GM19455 (cell line): ENCODE measurements at regions not wholly inside any gene's neighbourhood (a gene's known extent, or its start where the extent isn't known, plus 50 kb on each side); places are given as distances from the start of the nearest gene placed in this dataset.

Experiments used
- ATAC-seq: cut with Tn5 transposase; IDR thresholded peaks from one replicate; pipeline ENCODE4 v1.9.1; 2021; ENCODE audit not compliant: unreplicated experiment

DNA sequence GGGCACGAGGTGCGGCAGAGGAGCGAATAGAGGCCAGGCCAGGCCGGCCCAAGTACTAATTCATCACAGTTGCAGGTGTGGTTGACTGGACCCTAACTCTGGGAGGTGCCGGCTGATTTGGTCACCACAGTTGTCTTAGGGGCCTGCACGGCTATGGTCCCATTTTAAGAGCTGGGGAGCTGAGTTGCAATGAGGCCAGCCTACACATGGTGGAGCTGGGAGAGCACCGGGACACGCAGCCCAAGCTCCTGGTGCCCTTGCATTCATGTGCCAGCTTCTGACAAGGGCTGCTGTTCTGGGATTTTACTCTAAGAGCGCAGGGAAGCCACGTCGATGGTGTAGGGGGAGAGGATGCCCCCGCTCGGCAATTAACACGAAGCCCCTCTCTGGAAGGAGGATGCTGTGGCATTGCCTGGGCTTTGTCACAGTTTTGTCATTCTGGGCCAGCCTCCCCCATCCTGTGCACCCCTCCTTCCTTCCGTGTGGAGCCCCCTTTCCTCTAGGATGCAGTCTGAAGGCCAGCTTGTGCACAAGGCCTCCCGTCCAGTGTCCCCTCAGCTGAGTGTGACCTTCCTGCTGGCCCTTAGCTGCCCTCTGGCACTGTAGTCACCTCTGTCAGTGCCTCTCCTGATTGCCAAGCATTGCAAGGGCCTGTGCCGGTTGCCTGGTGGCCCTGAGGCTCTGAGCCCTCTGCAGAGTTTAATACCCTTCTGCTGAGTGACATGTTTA is 109.4 kb upstream of the C1QTNF9B start:
- no peak for ATAC-seq

DNA sequence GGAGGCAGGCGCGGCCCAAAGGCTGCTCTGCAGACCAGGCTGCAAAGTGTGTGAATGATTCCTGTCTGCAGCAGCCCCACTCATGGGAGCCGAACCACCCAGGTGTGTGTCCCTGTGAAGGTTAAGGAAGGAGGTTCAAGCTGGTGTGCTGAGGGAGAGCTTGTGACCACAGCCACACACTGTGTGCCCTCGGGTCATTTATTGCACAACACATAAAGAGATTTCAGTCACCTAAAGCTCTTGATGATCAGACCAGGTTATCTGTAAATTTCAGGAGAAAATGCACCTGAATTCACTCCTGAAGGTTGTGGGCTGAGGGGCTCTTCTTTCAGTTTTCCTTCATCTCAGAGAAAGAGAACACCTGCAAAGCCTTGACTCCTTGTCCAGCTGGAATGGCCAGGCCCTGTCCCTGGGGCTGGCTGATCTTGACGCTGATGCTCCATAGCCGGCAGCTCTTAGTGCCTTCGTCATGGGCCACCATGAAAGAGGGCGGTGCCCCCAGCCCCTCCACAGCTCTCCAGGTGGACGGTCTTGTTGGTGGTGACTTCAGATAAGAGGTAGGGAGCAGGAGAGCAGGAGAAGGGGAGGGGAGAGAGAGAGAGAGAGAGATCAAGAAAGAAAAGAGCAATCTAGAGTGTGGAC is 110.8 kb upstream of the C1QTNF9B start:
- no peak for ATAC-seq

DNA sequence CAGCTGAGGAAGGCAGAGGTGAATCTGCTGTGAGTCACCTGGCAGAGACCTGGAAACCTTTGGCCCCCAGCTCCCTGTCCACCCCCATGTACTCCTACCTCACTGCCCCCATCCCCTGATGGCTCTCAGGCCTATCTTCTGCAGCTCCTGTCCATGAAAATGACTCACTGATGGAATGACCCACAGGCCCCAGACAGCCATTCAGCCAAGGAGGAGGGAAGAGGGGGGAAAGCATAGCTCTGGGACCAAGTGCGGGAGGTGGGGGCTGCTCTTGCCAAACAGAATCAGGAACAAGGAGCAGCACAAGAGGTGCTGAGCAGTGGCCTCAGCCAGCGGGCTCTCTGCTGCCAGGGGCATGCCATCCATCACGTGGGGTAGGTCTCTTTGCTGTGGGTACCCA is 111.4 kb upstream of the C1QTNF9B start:
- no peak for ATAC-seq

DNA sequence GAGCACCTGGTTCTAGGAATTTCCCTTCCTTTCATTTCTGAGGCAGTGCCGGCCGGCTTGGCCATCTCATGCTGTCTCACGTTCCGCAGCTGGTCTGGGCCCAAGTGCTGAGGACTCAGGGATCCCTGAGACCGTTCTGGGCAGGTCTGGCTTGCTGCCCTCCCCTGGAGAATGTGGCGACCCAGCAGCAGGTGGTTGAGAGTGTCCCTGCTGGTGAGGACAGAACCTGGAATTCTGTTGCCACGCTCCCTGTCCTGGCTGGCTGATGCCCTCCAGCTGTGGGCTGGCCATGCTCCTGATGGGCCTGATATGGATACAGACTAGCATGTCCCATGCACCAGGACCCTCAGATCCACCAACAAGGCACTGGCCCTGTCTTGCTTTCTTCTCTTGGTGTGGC is 114.0 kb upstream of the C1QTNF9B start:
- ATAC-seq, result no peak

DNA sequence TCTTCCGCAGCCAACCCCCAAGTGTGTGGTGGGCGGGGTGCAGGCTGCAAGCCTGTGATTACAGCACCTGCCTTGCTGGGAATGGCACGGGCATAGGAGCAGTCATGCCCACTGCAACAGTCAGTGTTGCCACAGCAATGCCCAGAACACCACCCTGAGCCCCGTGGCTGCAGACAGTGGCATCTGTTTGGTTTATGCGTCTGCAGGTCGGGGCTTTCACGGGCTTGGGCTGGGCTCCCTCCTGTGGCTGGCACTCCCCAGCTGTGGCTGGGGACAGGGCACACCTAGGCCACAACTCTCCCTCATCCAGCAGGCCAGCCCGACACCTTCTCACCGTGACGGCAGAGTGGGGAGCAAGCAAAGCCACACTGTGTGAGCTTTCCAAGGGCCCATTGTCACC is 115.3 kb upstream of the C1QTNF9B start:
- ATAC-seq, result no peak

DNA sequence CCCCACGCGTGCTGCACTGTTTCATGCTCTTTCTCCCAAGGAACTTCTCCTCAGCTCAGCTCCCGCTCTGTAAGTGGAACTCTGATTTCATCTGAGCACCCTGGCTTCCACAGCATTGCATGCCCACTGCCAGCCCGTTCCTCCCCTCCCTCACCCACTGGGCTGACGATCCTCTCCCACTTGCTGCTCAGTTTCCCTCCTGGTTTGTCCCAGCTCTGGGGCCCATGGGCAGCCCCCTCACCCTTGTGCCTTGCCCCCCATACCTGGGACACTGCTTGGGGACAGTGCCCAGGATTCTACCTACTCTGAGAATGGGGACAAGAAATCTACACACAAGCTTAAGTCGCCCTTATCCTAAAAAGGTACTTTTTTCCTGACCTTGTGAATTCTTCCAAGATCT is 115.9 kb upstream of the C1QTNF9B start:
- no peak for ATAC-seq

DNA sequence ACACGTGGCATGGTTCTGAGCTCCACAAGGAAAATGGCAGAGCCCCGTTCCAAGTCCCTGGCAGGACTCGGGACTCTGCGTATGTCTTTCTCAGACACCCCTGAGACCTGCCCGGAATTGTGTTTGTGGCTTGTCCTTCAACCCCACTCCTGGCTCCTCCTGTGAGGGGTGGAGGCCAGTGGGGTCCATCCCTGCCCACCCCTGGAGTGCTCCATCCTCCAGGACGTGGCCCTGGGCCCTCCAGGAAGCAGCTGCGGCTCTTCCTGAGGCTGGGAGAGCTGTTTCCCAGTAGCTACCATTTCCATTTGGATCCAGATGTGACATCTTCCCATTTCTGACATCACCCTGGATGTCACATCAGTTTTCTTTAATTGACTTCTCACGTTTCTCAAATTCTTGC is 118.7 kb upstream of the C1QTNF9B start:
- no peak for ATAC-seq

DNA sequence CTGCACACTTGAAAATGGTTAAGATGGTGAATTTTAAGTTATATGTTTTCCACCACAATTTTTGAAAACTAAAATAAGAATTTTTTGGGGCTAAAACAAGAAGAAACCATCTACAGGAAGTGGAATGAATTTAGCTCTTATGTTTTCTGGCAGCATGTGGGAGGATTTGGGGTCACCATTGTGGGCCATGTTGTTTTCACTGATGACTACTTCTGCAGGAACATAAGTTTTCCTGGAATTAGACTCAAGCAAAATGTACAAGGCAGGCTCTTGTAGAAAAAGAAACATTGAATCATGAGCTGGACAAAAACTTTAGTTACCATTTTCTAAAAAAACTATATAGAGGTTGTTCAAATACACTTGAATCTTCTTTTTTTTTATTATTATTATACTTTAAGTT is 125.3 kb upstream of the C1QTNF9B start:
- no peak for ATAC-seq

DNA sequence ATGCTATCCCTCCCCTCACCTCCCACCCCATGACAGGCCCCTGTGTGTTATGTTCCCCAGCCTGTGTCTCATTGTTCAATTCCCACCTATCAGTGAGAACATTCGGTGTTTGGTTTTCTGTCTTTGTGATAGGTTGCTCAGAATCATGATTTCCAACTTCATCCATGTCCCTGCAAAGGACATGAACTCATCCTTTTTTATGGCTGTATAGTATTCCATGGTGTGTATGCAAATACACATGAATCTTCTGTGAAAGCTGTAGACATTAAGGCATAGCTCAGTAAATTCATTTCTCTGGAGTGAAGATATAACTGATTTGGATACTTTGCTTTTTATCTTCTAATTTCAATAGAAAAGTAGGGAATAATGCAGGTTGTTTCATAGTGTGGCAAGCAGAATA is 125.8 kb upstream of the C1QTNF9B start:
- ATAC-seq, result no peak

DNA sequence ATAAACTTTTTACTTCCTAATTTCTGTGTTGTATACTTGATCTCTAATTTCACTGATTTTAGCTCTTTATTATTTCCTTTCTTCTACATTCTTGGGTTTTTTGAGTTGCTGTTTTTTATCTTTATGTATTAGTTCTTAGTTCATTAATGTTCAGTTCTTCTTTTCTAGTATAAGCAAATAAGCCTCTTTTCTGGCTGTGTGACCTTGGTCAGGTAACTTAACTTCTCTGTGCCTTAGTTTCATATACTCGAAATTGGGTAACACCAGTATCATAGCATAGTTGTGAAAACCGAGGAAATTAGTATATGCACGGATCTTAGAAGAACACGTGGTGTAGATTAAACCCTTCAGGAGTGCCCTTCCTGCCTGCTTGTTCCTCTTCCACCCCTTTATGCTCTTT is 130.2 kb upstream of the C1QTNF9B start:
- no peak for ATAC-seq

DNA sequence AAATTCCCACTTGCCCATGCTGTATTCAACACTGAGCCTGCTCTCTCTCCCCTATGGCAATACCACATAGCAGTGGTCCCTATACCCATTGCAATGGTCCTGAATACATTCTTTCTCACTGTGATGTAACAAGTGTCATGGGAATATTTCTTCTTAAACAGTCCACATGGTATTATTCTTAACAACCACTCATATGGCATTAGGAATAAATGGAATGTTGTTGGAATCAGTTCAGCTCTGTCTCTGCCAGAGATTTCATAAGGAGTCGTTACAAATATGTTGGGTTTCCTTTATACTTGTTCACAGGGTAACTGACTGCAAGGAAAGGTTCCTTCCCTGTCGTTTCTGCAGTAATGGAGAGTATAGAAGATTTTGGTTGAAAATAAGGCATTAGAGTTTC is 128.3 kb upstream of the SPATA13 start:
- no peak for ATAC-seq

DNA sequence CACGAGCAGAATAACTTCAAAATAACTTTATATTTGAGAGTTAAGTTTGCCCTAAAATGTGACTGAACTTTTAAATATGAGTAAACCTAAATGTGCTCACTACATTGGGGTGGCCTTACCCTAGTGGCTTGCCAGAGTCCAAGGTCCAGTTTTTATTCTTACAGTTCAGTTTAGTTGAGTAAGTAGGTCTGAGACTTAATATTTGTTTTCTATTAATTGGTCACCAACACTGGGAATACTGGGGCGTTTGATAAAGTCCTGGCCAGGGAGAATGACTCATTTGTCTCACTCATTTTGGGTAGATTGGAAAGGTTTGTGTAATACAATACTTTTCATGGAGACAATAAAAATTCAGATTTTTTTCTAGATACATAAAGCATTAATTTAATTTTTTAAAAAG is 127.8 kb upstream of the SPATA13 start:
- no peak for ATAC-seq

DNA sequence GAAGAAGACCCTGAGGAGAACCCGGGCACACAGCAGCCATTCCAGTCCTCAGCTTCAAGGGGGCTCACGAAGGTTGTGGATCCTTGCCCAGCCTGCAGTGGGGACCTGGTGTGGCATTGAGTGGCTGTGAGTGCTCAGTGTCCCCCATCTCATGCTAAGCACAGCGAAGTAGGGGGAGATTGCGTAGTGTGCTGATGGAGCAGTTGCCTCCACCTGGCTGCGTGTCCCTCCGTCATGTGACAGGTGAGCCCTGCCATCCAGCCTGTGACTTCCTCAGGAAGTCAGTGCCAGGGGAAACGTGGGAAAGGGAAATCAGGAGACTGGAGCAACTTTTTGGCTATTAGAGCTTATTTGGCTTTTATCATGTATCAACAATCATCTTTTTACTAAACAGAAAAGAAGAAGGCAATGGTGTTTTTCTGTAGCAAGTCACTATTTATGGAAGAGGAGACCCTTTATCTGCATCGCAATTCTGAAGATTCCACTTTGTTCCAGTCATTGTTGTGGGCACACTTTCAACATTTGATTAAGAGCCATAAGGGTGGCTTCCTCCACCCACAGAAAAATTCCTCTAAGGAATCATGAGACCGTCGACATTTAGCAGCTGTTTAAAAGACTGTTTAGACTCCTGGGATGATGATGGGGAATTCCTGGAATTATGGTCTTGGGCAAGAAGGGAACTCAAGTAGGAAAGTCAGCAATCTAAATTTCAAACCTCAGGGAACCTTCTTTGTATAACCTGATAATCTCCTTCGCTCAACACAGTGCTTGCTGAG is 126.8 kb upstream of the SPATA13 start:
- ATAC-seq, result no peak

DNA sequence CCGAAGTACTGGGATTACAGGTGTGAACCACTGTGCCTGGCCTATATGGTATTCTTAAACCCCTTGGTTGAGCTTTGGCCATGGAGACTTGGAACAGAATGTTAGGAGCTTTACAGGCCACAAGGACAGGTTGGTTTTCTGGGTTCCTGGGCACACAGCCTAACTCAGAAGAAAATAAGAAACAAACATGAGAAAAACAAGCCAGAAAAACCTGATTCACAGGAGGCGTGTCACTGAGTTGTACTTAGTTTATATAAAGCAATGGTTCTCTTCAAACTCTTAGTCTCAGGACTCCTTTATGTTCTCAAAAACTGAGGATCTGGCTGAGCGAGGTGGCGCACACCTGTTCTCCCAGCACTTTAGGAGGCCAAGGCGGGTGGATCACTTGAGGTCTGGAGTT is 125.1 kb upstream of the SPATA13 start:
- no peak for ATAC-seq

DNA sequence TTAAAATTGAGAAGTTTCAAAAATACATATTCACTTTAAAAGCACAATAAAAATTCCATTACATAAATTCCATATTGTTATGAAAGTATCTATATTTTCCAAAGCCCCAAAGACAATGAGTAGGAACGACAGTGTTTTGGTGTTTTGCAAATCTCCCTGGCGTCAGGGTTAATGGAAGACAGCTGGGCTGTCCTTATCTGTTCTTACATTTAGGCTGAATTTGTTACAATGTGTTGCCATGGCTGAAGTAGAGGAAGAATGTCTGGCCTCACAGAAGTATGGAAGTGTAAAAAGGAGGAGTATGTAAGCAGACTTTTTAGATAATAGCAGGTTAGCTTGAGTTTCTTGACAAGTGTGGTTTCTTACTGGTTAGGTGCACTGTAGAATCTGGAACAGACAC is 124.4 kb upstream of the SPATA13 start:
- no peak for ATAC-seq

DNA sequence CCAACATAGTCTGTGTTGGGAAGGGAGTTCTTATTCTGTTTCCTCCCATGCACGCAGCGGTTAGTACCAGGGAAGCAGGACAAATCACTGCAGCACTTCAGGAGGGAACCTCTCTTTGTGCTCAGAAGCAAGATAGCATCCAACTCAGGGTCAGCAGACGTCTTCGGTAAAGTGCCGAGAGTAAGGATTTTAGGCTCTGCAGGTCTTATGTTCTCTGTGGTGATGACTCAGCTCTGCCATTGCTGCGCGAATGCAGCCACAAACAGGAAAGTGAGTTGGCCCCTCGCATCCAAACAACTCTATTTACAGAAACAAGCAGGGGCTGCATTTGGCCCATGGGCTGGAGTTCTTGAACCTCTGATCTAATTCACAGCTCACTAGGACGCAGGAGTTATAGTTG is 122.1 kb upstream of the SPATA13 start:
- no peak for ATAC-seq

DNA sequence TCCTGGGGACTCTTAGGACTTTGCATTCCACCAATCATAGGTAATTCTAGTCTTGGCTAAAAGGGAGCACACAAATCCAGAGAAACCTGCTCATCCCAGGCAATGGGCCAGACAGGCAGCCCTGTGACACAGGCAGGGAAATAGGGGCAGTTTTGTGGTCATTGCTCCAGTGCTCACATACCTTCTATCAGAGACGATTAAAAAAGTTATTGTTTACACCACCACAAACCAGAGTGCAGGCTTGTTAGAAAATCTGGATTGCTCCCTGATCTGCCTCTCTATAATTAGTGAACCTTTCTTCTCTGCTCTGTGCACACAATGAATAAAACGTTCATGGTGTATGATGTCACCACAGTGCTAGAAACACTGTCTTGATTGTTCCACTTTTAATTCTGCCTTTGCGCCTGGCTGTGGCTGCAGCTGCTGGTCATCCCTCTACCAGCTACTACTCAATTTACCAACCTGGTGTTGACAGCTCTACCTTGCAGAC is 121.6 kb upstream of the SPATA13 start:
- no peak for ATAC-seq

DNA sequence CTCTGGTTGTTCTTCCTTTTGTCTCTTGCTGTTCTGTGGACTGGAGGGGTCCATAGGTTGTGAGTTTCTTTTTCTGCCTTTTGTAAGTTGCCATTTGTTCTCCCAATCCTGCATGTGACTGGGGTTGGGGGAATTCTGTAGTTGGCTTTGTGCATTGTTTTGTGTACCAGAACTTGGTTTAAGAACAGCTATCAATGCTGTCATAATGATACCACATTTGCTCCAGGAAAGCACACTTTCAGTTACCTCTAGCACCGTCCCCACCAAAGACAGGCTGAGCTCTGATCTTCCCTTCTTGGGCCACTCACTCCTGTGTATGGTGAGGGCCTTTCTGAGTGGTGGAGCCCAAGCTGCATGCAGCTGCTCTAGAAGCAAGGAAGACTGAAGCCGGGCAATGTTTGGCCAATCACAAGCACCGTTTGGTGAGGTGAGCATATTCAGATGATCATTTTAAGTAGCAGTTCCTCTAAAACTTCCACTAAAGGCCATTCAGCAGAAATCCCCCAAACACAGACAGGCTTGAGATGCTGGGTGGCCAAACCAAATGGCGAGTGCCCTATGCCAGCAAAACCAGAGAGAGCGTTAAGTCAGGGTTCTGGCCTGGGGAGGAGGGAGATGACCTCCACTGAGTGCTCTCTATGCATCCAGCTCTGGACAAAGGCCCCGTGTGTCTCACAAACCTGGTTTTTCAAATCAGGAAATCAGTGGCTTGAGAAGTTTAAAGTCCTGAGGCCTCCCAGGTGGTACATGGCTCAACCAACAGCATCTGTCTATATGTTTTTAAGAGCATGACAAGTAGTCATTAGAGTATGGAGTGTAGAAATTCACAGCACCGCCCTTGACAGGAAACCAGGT is 120.7 kb upstream of the SPATA13 start:
- ATAC-seq, result no peak

DNA sequence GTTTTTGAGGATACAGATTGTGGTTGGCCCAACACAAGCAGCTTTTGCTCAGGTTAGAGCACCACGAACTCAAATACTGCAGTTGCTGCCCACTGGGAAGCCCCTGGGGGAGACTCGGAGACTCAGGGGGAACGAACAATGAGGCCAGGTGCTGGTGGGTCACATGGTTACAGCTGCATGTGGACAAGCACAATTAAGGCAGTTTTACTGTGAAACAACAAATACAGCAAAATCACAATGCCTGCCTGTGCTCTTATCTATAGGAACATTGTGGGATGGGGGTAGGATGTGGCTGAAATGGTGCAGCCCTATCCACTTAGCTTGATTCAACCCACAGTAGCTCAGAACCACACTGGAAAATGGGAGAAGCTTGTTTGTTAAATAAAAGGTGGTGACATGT is 119.7 kb upstream of the SPATA13 start:
- ATAC-seq, result no peak

DNA sequence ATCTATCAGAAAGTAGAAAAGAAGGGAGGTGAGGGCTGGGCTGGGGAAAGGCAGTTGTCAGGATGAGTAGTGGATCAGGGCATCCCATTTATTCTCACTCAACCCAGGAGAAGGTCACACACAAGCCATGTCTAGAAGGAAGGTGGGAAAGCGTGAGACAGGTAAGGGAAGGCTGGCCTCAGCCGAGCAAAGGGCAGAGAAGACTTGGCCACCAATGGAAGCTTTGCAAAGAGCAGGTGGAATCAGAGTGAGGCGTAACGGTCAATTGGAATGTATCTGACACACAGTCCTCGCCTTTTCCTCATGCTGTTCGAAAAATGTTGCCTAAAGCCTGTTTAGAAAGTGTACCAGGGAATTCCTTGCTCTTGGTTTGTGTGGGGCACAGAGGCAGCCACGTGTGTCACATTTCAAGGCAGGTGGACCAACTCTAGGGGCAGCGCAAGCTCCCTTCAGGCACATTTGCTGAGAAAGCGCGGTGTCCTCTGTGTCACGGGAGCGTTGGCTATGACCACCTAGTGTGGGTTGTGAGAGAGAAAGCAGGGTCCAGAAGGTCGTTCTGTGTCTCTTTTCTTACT is 118.8 kb upstream of the SPATA13 start:
- ATAC-seq, result no peak
